ENCODE measurements at regions not wholly inside any gene's neighbourhood (a gene's known extent, or its start where the extent isn't known, plus 50 kb on each side); places are given as distances from the start of the nearest gene placed in this dataset.

GRCh38 chr14:94921882-94922585 is 152.1 kb upstream of the GSC start:
- Histone ChIP-seq H2BK120ac (ENCODE audit: low read depth, low read length, poor library complexity, severe bottlenecking) (no peak overlapping the region), H3K23me2 (ENCODE audit: insufficient read length, low read depth, low read length, poor library complexity, severe bottlenecking) (no peaks in the 10 kb centered on the region), H4K8ac (replicated peaks; ENCODE audit: insufficient read length, low read depth, low read length) (no peak overlapping the region), H4K20me1 (ENCODE audit: control insufficient read depth, insufficient read depth, insufficient read length) (no peaks in the 10 kb centered on the region), H4K5ac (ENCODE audit: insufficient read length, low read depth, low read length) (no peak overlapping the region), H3K4me2 (ENCODE audit: insufficient read depth, insufficient read length, low read length) (no peak overlapping the region), H3K79me1 (ENCODE audit: insufficient read depth, low read depth, low read length, poor library complexity, severe bottlenecking) (no peaks in the 10 kb centered on the region), H3K23ac (ENCODE audit: insufficient read length, low read depth, low read length) (no peak overlapping the region), H3K9me3 (ENCODE audit: control insufficient read depth, low read depth, low read length) (no peaks in the 10 kb centered on the region), H3T11ph (ENCODE audit: low read length) (no peak overlapping the region), H3K14ac (ENCODE audit: insufficient read depth, low read length) (no peak overlapping the region), H2BK20ac (ENCODE audit: low read depth, low read length, poor library complexity, severe bottlenecking) (no peak overlapping the region), H3K4ac (ENCODE audit: low read depth, low read length) (no peak overlapping the region), H4K91ac (ENCODE audit: insufficient read length, low read depth, low read length) (no peak overlapping the region), H2BK15ac (ENCODE audit: low read depth, low read length) (no peak overlapping the region), H3K56ac (ENCODE audit: insufficient read length, low read depth, low read length) (no peak overlapping the region), H3K18ac (ENCODE audit: insufficient read length, low read depth, low read length) (no peak overlapping the region), H2BK5ac (ENCODE audit: insufficient read length, low read length) (no peak overlapping the region), H2AFZ (ENCODE audit: low read length) (no peak overlapping the region), H3K27me3 (ENCODE audit: insufficient read depth, low read length) (no peaks in the 10 kb centered on the region), H3K9ac (ENCODE audit: extremely low read depth, insufficient read length, low read length) (no peak overlapping the region), H3K79me2 (ENCODE audit: insufficient read depth, low read length) (no peaks in the 10 kb centered on the region), H3K4me1 (ENCODE audit: insufficient read depth, low read length) (no peaks in the 10 kb centered on the region), H3K27ac (ENCODE audit: insufficient read length, low read depth, low read length) (no peak overlapping the region), H2AK5ac (ENCODE audit: insufficient read length, low read length) (no peak overlapping the region), H2BK12ac (ENCODE audit: insufficient read length, low read depth, low read length) (no peak overlapping the region)
- H3K9me3 Mint-ChIP-seq = peaks cover 0 to 2% of the 10 kb centered on the region in 2 experiments; a peak in 1 of 5 replicates
- no peaks in the 10 kb centered on the region; a peak in 1 of 7 replicates for H3K36me3 Mint-ChIP-seq (ENCODE audit: insufficient read depth in 1 of 3, low read depth in 3 of 3)
- H3K27me3 Mint-ChIP-seq (ENCODE audit: low read depth) = peaks cover 18% of the 10 kb centered on the region
- no peak for DNase-seq
- TF ChIP-seq, protein P1, sequence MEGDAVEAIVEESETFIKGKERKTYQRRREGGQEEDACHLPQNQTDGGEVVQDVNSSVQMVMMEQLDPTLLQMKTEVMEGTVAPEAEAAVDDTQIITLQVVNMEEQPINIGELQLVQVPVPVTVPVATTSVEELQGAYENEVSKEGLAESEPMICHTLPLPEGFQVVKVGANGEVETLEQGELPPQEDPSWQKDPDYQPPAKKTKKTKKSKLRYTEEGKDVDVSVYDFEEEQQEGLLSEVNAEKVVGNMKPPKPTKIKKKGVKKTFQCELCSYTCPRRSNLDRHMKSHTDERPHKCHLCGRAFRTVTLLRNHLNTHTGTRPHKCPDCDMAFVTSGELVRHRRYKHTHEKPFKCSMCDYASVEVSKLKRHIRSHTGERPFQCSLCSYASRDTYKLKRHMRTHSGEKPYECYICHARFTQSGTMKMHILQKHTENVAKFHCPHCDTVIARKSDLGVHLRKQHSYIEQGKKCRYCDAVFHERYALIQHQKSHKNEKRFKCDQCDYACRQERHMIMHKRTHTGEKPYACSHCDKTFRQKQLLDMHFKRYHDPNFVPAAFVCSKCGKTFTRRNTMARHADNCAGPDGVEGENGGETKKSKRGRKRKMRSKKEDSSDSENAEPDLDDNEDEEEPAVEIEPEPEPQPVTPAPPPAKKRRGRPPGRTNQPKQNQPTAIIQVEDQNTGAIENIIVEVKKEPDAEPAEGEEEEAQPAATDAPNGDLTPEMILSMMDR (conservative IDR thresholded peaks at IDR 0.05) = no peak
- no peaks in the 10 kb centered on the region for H3K4me1 Mint-ChIP-seq
- H3K27ac Mint-ChIP-seq = no peak overlapping the region
- WGBS (ENCODE audit: extremely low coverage, insufficient read length, low lambda C conversion rate) = no CpG with 5 or more reads among the region's 15 CpGs
- H3K4me3 Mint-ChIP-seq = no peak overlapping the region

All from H9 (cell line).